Endodermal cell (in vitro differentiated cells): ENCODE measurements at regions not wholly inside any gene's neighbourhood (a gene's known extent, or its start where the extent isn't known, plus 50 kb on each side); places are given as distances from the start of the nearest gene placed in this dataset.

Experiments
- DNase-seq: peaks from one replicate; pipeline ENCODE4 v3.0.0-alpha.2; 2017
- H3K27ac ChIP-seq: 2 replicates; pipeline ENCODE4 v1.5.1; 2013; ENCODE audit warnings: mild to moderate bottlenecking, low read depth, low read length, moderate library complexity
- H3K27me3 ChIP-seq: 2 replicates; pipeline ENCODE4 v1.6.1; 2013; ENCODE audit warnings: mild to moderate bottlenecking, low read length, moderate library complexity; ENCODE audit not compliant: insufficient read depth, control insufficient read depth, poor library complexity, severe bottlenecking
- H3K36me3 ChIP-seq: 2 replicates; pipeline ENCODE4 v1.7.0; 2013; ENCODE audit warnings: mild to moderate bottlenecking, low read length, moderate library complexity; ENCODE audit not compliant: control insufficient read depth, insufficient read depth
- H3K4me1 ChIP-seq: one replicate; pipeline ENCODE4 v1.7.0; 2013; ENCODE audit warnings: low read length; ENCODE audit not compliant: control insufficient read depth, insufficient read depth
- H3K4me3 ChIP-seq: 2 replicates; pipeline ENCODE4 v1.5.1; 2013; ENCODE audit warnings: mild to moderate bottlenecking, low read length, moderate library complexity
- H3K9ac ChIP-seq: 2 replicates; pipeline ENCODE4 v1.6.1; 2013; ENCODE audit warnings: mild to moderate bottlenecking, low read length, moderate library complexity; ENCODE audit not compliant: poor library complexity, severe bottlenecking; ENCODE audit errors: extremely low read depth
- H3K9me3 ChIP-seq: 2 replicates; pipeline ENCODE4 v1.6.1; 2013; ENCODE audit warnings: mild to moderate bottlenecking, low read length, moderate library complexity; ENCODE audit not compliant: control insufficient read depth
- H3K27ac Mint-ChIP-seq: 2 replicates; pipeline ENCODE4 v1.8.0; 2020; ENCODE audit warnings: mixed read lengths
- H3K27me3 Mint-ChIP-seq: 2 replicates; pipeline ENCODE4 v1.8.0; 2021; ENCODE audit warnings: mild to moderate bottlenecking, mixed read lengths; ENCODE audit not compliant: insufficient read depth
- H3K36me3 Mint-ChIP-seq: 2 replicates; pipeline ENCODE4 v1.8.0; 2020; ENCODE audit warnings: low read depth, mixed read lengths
- H3K4me1 Mint-ChIP-seq: 2 replicates; pipeline ENCODE4 v1.8.0; 2020; ENCODE audit warnings: mixed read lengths
- H3K4me3 Mint-ChIP-seq: 2 replicates; pipeline ENCODE4 v1.8.0; 2020; ENCODE audit warnings: mild to moderate bottlenecking, moderate library complexity, mixed read lengths
- H3K9me3 Mint-ChIP-seq: 2 replicates; pipeline ENCODE4 v1.8.0; 2020; ENCODE audit warnings: mild to moderate bottlenecking, mixed read lengths
- CTCF ChIP-seq: fragments of 200-600 bp; sonication (generic); conservative IDR thresholded peaks from 2 replicates; pipeline ENCODE4 v1.5.0; 2021; ENCODE audit warnings: antibody characterized with exemption, mild to moderate bottlenecking
- WGBS, 2 experiments: methylation state at CpG; one replicate each; pipeline versions ENCODE4 v1.1.5 to v1.1.7; 2013; ENCODE audit warnings: missing lambda C conversion rate in 2 of 2, mixed read lengths in 1 of 2; ENCODE audit not compliant: insufficient coverage in 1 of 2, insufficient read length in 1 of 2; 5-methylcytosine and 5-hydroxymethylcytosine counted together

GRCh38 chr3:195015021-195015420, 255.9 kb downstream of the XXYLT1 start:
- DNase-seq: no peak
- TF ChIP-seq CTCF: no peak
- no peaks in the 10 kb centered on the region for H3K4me1 ChIP-seq
- Mint-ChIP-seq H3K4me3 (no peak overlapping the region), H3K36me3 (no peaks in the 10 kb centered on the region), H3K9me3 (peaks cover 13% of the 10 kb centered on the region), H3K4me1 (peaks cover 4% of the 10 kb centered on the region), H3K27me3 (peaks cover 4% of the 10 kb centered on the region), H3K27ac (no peak overlapping the region)
- no peaks in the 10 kb centered on the region for H3K36me3 ChIP-seq
- 93 to 100% methylated on average over 2 to 5 of the region's 5 CpGs for whole genome bisulfite sequencing, 2 experiments
- no peak overlapping the region for H3K4me3 ChIP-seq
- no peak overlapping the region for H3K27ac ChIP-seq
- H3K27me3 ChIP-seq: no peaks in the 10 kb centered on the region
- no peak overlapping the region for H3K9ac ChIP-seq
- H3K9me3 ChIP-seq: peaks cover 3% of the 10 kb centered on the region

- Mint-ChIP-seq H3K4me3 (no peak overlapping the region), H3K36me3 (no peaks in the 10 kb centered on the region), H3K4me1 (no peaks in the 10 kb centered on the region), H3K27me3 (peaks cover 4% of the 10 kb centered on the region), H3K27ac (no peak overlapping the region), H3K9me3 (peaks cover 3% of the 10 kb centered on the region)
- 81 to 90% methylated on average over 2 to 4 of the region's 4 CpGs for WGBS, 2 experiments
- no peak overlapping the region for H3K27ac ChIP-seq
- no peak for DNase-seq
- no peaks in the 10 kb centered on the region for H3K9me3 ChIP-seq
- no peak overlapping the region for H3K4me3 ChIP-seq
- H3K36me3 ChIP-seq: no peaks in the 10 kb centered on the region
- no peaks in the 10 kb centered on the region for H3K27me3 ChIP-seq
- no peaks in the 10 kb centered on the region for H3K4me1 ChIP-seq
- no peak overlapping the region for H3K9ac ChIP-seq
- TF ChIP-seq CTCF: no peak
Measured at GRCh38 chr3:195017151-195017550, 253.8 kb downstream of the XXYLT1 start.
